Astrocyte (in vitro differentiated cells and primary cell): ENCODE measurements at regions not wholly inside any gene's neighbourhood (a gene's known extent, or its start where the extent isn't known, plus 50 kb on each side); places are given as distances from the start of the nearest gene placed in this dataset.
A peak's percentile ranks its signal among the peaks of the same experiment; 100 is the strongest.

Experiments
- DNase-seq: peaks from one replicate; pipeline ENCODE4 v3.0.0-alpha.2; 2010; ENCODE audit warnings: low read depth
- FAIRE-seq: peaks from 2 replicates; lab custom pipeline; 2011; peaks lifted over from hg19 to GRCh38; lab: Jason Lieb, UNC
- H2AFZ ChIP-seq: 2 replicates; pipeline ENCODE4 v1.6.0; 2012; ENCODE audit warnings: low read depth, low read length, inconsistent platforms
- H3K27ac ChIP-seq: 2 replicates; pipeline ENCODE4 v1.5.1; 2011; ENCODE audit warnings: low read depth, low read length, inconsistent platforms
- H3K27me3 ChIP-seq: 2 replicates; pipeline ENCODE4 v1.6.0; 2011; ENCODE audit warnings: low read length, inconsistent platforms; ENCODE audit not compliant: insufficient read depth
- H3K36me3 ChIP-seq: 2 replicates; pipeline ENCODE4 v1.5.1; 2011; ENCODE audit warnings: low read length, inconsistent platforms; ENCODE audit not compliant: insufficient read depth
- H3K4me1 ChIP-seq: 2 replicates; pipeline ENCODE4 v1.5.1; 2011; ENCODE audit warnings: low read length, inconsistent platforms; ENCODE audit not compliant: insufficient read depth
- H3K4me2 ChIP-seq: 2 replicates; pipeline ENCODE4 v1.6.0; 2012; ENCODE audit warnings: low read length, inconsistent platforms
- H3K4me3 ChIP-seq: 2 replicates; pipeline ENCODE4 v1.5.1; 2011; ENCODE audit warnings: low read depth, mild to moderate bottlenecking, low read length, inconsistent platforms; ENCODE audit not compliant: insufficient read depth
- H3K79me2 ChIP-seq: 2 replicates; pipeline ENCODE4 v1.6.0; 2012; ENCODE audit warnings: mild to moderate bottlenecking, low read length, inconsistent platforms; ENCODE audit not compliant: insufficient read depth
- H3K9ac ChIP-seq: 2 replicates; pipeline ENCODE4 v1.6.0; 2012; ENCODE audit warnings: mild to moderate bottlenecking, low read length, inconsistent platforms
- H3K9me3 ChIP-seq: 2 replicates; pipeline ENCODE4 v1.5.1; 2012; ENCODE audit warnings: low read depth, mild to moderate bottlenecking, low read length, inconsistent platforms; ENCODE audit not compliant: insufficient read depth
- H4K20me1 ChIP-seq: 2 replicates; pipeline ENCODE4 v1.6.0; 2012; ENCODE audit warnings: low read length, inconsistent platforms; ENCODE audit not compliant: insufficient read depth
- H3K27ac Mint-ChIP-seq: one replicate; pipeline ENCODE4 v1.8.0; 2021; ENCODE audit warnings: mild to moderate bottlenecking, mixed read lengths; ENCODE audit not compliant: unreplicated experiment
- H3K27me3 Mint-ChIP-seq: one replicate; pipeline ENCODE4 v1.8.0; 2021; ENCODE audit warnings: low read depth, mixed read lengths; ENCODE audit not compliant: unreplicated experiment
- H3K36me3 Mint-ChIP-seq: one replicate; pipeline ENCODE4 v1.8.0; 2021; ENCODE audit warnings: low read depth, mixed read lengths; ENCODE audit not compliant: unreplicated experiment
- H3K4me1 Mint-ChIP-seq: one replicate; pipeline ENCODE4 v1.8.0; 2021; ENCODE audit warnings: low read depth, mixed read lengths; ENCODE audit not compliant: unreplicated experiment
- H3K4me3 Mint-ChIP-seq: one replicate; pipeline ENCODE4 v1.8.0; 2021; ENCODE audit warnings: mild to moderate bottlenecking, moderate library complexity, mixed read lengths; ENCODE audit not compliant: unreplicated experiment
- H3K9me3 Mint-ChIP-seq: one replicate; pipeline ENCODE4 v1.8.0; 2021; ENCODE audit warnings: mild to moderate bottlenecking, mixed read lengths; ENCODE audit not compliant: unreplicated experiment
- CTCF ChIP-seq: IDR thresholded peaks from 2 replicates; pipeline ENCODE4 v1.5.1; 2011; ENCODE audit warnings: low read depth, mild to moderate bottlenecking, inconsistent platforms, low read length, moderate library complexity; ENCODE audit not compliant: insufficient read depth
- EZH2 ChIP-seq: IDR thresholded peaks from 2 replicates; pipeline ENCODE4 v1.6.1; 2012; ENCODE audit warnings: mild to moderate bottlenecking, low read length, inconsistent platforms; ENCODE audit not compliant: insufficient read depth

GRCh38 chr3:134092208-134092701 is 62.5 kb upstream of the SLCO2A1 start:
- no peaks in the 10 kb centered on the region for H3K4me1 ChIP-seq
- peak overlapping the region; percentile 81 for H3K27ac Mint-ChIP-seq
- no peaks in the 10 kb centered on the region for H3K36me3 ChIP-seq
- no peak overlapping the region for H3K27ac ChIP-seq
- H3K36me3 Mint-ChIP-seq: no peaks in the 10 kb centered on the region
- H2AFZ ChIP-seq: no peak overlapping the region
- H3K4me3 ChIP-seq: no peak overlapping the region
- no peak overlapping the region for H3K9ac ChIP-seq
- no peak overlapping the region for H3K4me3 Mint-ChIP-seq
- peaks cover 18% of the 10 kb centered on the region for H3K4me1 Mint-ChIP-seq
- FAIRE-seq (no peak), DNase-seq (peak; percentile 41)
- TF ChIP-seq EZH2 (no peak), CTCF (no peak)
- no peaks in the 10 kb centered on the region for H3K27me3 ChIP-seq
- peaks cover 3% of the 10 kb centered on the region for H3K27me3 Mint-ChIP-seq
- peaks cover 10% of the 10 kb centered on the region for H3K9me3 Mint-ChIP-seq
- no peaks in the 10 kb centered on the region for H3K79me2 ChIP-seq
- H4K20me1 ChIP-seq: no peaks in the 10 kb centered on the region
- H3K4me2 ChIP-seq: no peak overlapping the region
- peaks cover 4% of the 10 kb centered on the region for H3K9me3 ChIP-seq

GRCh38 chr3:134090031-134090430 is 60.3 kb upstream of the SLCO2A1 start:
- Mint-ChIP-seq H3K9me3 (peaks cover 5% of the 10 kb centered on the region), H3K4me1 (peaks cover 16% of the 10 kb centered on the region), H3K4me3 (no peak overlapping the region), H3K36me3 (no peaks in the 10 kb centered on the region), H3K27me3 (peaks cover 3% of the 10 kb centered on the region), H3K27ac (no peak overlapping the region)
- H3K79me2 ChIP-seq: no peaks in the 10 kb centered on the region
- no peak overlapping the region for H2AFZ ChIP-seq
- H3K27ac ChIP-seq: no peak overlapping the region
- no peaks in the 10 kb centered on the region for H4K20me1 ChIP-seq
- no peaks in the 10 kb centered on the region for H3K27me3 ChIP-seq
- no peak for TF ChIP-seq CTCF
- TF ChIP-seq EZH2: no peak
- no peak for FAIRE-seq
- H3K36me3 ChIP-seq: no peaks in the 10 kb centered on the region
- no peak overlapping the region for H3K4me2 ChIP-seq
- no peaks in the 10 kb centered on the region for H3K4me1 ChIP-seq
- peaks cover 4% of the 10 kb centered on the region for H3K9me3 ChIP-seq
- no peak overlapping the region for H3K4me3 ChIP-seq
- peak; percentile 22 for DNase-seq
- no peak overlapping the region for H3K9ac ChIP-seq
